ENCODE measurements at regions not wholly inside any gene's neighbourhood (a gene's known extent, or its start where the extent isn't known, plus 50 kb on each side); places are given as distances from the start of the nearest gene placed in this dataset.
"Not testable (repeated sequence)": the region's sequence is repeated elsewhere in the genome, so short reads cannot be mapped to it uniquely, and the experiment has no call there.

DNA sequence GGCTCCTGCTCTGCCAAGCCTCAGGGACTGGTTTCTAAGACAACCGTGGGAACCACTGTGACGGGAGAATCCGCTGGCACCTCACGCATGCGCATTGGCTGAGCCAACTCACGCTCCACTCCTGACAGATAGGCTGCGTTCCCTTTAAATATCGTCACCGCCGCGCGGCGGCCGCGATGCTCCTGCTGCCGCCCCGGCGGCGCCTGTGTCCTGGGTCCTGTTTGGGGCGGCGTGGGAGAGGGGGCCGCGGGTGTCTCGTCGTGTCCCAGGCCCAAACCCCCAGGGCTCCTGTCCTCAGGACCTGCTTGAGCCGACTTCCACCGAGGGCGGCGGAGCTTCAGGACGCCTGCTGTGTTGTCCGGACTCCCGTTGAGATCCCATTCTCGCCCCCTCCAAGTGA, 684.8 kb upstream of the TPTE start:
- not testable (repeated sequence) for DNase-seq (ENCODE audit: low spot score)

GRCh38 chr21:9837001-9837400, 684.4 kb upstream of the TPTE start:
- peak; percentile 10 for DNase-seq (ENCODE audit: low spot score)

DNA sequence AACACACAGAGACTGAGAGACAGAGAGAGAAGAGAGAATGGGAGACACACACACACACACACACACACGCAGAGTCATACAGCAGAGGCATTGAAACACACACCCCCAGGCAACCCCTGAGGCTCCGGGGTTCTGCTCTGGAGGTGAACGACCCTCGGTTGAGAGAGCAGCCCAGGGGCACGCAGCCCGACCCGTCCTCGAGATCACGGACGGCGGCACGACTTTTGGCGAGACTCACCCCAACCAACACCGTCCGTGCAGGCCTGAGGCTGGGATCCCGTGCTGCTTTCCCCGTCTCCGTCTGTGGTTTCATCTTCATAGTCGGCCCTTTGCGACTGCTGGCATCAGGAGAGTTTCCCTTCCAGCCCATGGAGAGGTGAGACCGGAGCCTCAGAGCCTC, 683.9 kb upstream of the TPTE start:
- DNase-seq (ENCODE audit: low spot score), result not testable (repeated sequence)

- DNase-seq (ENCODE audit: low spot score), result peak; percentile 2
Observed at GRCh38 chr21:9837946-9838737, 683.2 kb upstream of the TPTE start.

DNA sequence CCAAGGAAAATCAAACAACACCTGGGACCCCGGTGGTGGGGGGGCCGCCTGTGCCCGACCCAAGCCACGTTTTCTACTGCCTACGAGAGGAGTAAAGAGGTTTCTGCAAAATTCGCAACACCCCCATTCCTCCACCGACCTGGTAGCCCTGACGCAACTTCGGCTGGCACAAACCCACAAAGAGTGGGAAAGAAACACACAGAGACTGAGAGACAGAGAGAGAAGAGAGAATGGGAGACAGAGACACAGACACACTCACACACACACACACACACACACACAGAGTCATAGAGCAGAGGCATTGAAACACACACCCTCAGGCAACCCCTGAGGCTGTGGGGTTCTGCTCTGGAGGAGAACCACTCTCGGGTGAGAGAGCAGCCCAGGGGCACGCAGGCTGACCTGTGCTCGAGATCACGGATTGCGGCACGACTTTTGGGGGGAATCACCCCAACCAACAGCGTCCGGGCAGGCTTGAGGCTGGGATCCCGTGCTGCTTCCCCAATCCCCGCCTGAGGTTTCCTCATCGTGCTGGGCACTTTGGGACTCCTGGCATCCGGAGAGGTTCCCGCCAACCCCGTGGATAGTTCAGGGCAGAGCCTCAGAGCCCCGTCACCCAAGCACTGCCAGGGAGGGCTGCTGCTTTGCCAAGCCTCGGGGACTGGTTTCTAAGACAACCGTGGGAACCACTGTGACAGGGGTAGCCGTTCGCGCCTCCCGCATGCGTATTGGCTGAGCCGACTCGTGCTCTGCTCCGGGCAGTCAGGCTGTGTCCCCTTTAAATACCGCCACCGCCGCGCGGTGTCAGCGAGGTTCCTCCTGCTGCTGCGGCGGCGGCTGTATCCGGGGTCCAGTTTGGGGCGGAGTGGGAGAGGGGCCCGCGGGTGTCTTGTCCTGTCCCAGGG, 682.4 kb upstream of the TPTE start:
- peak; percentile 2 for DNase-seq (ENCODE audit: low spot score)

DNA sequence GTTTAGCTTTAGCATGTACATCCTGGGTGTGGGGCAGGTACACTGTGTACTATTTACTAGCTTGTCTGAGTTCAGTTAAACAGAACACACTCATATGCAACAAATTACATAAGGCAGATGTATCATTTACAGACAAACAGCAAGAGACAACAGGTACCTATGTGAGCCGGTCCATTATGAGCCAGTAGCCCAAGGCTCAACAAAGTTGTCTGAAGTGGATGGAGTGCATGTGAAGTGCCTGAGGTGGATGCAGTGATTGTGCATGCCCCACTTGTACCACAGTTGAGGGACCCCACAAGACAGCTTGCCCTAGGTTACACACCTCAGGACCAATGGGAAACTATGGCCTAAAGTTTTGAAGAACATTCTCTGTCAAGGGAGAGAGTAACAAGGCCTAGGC, 677.3 kb upstream of the TPTE start:
- not testable (repeated sequence) for DNase-seq (ENCODE audit: low spot score)

GRCh38 chr21:9847511-9847910, 673.9 kb upstream of the TPTE start:
- DNase-seq (ENCODE audit: low spot score), result not testable (repeated sequence)

GRCh38 chr21:9851166-9851565, 670.2 kb upstream of the TPTE start:
- not testable (repeated sequence) for DNase-seq (ENCODE audit: low spot score)

GRCh38 chr21:9851695-9852094, 669.7 kb upstream of the TPTE start:
- DNase-seq (ENCODE audit: low spot score), result not testable (repeated sequence)

- DNase-seq (ENCODE audit: low spot score), result not testable (repeated sequence)
Observed at GRCh38 chr21:9857563-9857962, 663.8 kb upstream of the TPTE start.

- DNase-seq (ENCODE audit: low spot score), result not testable (repeated sequence)
Observed at GRCh38 chr21:9859865-9860264, 661.5 kb upstream of the TPTE start.

- not testable (repeated sequence) for DNase-seq (ENCODE audit: low spot score)
Observed at GRCh38 chr21:9862456-9862855, 658.9 kb upstream of the TPTE start.

DNA sequence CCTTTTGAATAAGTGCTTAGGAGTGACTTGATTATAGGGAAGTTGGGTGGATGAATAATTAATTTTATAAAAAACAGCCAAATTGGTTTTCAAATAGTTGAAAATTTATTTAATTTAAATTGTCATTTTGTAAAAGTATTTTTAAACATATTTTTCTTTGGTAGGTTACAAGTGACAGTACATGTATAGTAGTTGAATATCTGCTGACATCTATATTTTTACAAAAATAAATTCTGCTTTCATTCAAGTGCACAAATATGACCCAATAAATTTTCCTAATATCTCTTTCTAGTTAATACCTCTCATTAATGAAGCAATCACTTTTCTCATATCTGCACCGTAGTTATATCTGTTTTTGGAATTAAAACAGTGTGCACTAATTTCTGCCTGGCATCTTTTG, 653.6 kb upstream of the TPTE start:
- DNase-seq (ENCODE audit: low spot score), result not testable (repeated sequence)

GRCh38 chr21:9873096-9873495, 648.3 kb upstream of the TPTE start:
- DNase-seq (ENCODE audit: low spot score), result not testable (repeated sequence)

- not testable (repeated sequence) for DNase-seq (ENCODE audit: low spot score)
Observed at GRCh38 chr21:9874136-9874535, 647.2 kb upstream of the TPTE start.

DNA sequence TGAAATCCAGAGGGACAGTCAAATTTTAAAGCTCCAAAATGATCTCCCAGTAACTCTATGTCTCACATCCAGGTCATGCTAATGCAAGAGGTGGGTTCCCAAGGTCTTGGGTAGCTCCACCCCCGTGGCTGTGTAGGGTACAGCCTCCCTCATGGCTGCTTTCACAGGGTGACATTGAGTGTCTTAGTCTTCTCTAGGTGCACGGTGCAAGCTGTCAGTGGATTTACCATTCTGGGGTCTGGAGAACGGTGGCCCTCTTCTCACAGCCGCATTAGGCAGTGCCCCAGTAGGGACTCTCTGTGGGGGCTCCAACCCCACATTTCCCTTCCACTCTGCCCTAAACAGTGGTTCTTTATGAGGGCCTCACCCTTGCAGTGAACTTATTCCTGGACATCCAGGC, 640.0 kb upstream of the TPTE start:
- DNase-seq (ENCODE audit: low spot score), result not testable (repeated sequence)

GRCh38 chr21:9883047-9883446, 638.3 kb upstream of the TPTE start:
- not testable (repeated sequence) for DNase-seq (ENCODE audit: low spot score)

GRCh38 chr21:9883571-9884282, 637.7 kb upstream of the TPTE start:
- DNase-seq (ENCODE audit: low spot score), result not testable (repeated sequence)

DNA sequence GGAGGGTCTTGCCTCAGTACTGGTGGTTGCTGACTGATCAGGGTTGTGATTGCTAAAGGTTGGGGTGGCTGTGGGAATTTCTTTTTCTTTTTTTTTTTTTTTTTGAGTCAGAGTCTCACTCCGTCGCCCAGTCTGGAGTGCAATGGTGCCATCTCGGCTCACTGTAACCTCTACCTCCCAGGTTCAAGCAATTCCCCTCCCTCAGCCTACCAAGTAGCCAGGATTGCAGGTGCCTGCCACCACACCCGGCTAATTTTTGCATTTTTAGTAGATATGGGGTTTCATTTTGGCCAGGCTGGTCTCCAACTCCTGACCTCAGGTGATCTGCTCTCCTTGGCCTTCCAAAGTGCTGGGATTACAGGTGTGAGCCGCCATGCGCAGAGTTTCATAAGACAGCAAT, 632.9 kb upstream of the TPTE start:
- DNase-seq (ENCODE audit: low spot score), result not testable (repeated sequence)

DNA sequence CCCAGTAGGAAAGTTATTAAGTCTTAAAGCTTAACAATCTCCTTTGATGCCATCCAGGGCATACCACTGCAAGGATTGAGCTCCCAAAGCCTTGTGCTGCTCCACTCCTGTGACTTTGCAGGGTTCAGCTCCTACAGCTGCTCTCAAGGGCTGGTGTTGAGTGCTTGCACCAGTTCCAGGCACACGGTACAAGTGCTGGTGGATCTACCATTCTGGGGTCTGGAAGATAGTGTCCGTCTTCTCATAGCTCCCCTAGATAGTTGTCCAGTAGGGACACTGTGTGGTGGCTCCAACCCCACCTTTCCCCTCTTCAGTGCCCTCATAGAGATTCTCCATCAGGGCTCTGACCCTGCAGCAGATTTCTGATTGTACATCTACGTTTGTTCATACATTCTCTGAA, 617.8 kb upstream of the TPTE start:
- DNase-seq (ENCODE audit: low spot score), result not testable (repeated sequence)

GRCh38 chr21:9914135-9914534, 607.2 kb upstream of the TPTE start:
- DNase-seq (ENCODE audit: low spot score), result not testable (repeated sequence)

- DNase-seq (ENCODE audit: low spot score), result not testable (repeated sequence)
Observed at GRCh38 chr21:9919446-9919845, 601.9 kb upstream of the TPTE start.
